RCC 7860 (cell line): ENCODE measurements at regions not wholly inside any gene's neighbourhood (a gene's known extent, or its start where the extent isn't known, plus 50 kb on each side); places are given as distances from the start of the nearest gene placed in this dataset.
"Not testable (repeated sequence)": the region's sequence is repeated elsewhere in the genome, so short reads cannot be mapped to it uniquely, and the experiment has no call there.

Experiments
- DNase-seq: peaks from one replicate; pipeline ENCODE4 v3.0.0-alpha.2; 2015; ENCODE audit warnings: low spot score
- FAIRE-seq: peaks from 2 replicates; lab custom pipeline; 2012; peaks lifted over from hg19 to GRCh38; lab: Jason Lieb, UNC

DNA sequence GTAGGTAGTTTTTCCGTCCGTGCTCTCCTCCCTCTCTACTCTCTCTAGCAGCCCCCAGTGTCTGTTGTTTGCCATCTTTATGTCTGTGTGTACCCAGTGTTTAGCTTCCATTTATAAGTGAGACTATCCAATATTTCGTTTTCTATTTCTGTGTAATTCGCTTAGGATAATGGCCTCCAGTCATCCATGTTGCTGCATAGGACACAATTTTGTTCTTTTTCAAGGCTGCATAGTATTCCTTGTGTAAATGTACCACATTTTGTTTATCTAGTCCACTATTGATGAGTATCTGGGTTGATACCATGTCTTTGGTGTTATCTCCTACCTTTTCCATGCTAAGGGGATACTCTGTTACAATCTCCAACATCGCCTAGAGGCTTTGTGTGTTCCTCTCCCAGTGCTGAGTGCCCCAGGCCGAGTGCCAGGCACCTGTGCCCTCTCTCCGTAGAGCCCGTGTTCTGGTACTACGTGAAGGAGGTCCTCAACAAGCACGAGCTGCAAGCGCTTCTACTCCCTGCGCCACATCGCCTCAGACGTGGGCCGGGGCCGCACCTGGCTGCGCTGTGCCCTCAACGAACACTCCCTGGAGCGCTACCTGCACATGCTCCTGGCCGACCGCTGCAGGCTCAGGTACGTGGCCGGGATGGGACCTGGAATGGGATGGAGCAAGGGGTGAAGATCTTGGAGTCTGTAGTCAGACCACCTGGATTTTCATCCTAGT, 51.0 kb downstream of the NPIPB11 start:
- not testable (repeated sequence) for DNase-seq, FAIRE-seq

DNA sequence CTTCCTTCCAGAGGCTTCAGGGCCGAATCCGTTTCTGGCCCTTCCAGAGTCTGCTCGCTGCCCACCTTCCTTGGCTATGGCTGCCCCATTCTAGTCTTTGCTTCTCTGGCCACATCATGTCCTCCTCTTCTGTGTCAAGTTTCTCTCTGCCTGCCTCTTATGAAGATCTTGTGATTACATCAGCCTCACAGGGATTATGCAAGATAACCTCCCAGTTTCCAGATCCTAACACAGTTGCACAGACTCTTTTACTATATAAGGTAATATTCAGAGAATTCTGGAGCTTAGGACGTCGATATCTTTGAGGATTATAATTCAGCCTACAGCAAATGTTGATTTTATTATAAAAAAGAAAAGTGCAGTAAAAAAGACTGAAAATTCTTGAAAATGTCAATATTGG, 52.1 kb downstream of the NPIPB11 start:
- DNase-seq, FAIRE-seq: not testable (repeated sequence)

GRCh38 chr16:29352617-29352999, 53.9 kb downstream of the NPIPB11 start:
- DNase-seq: peak; percentile 3
- FAIRE-seq: not testable (repeated sequence)

- FAIRE-seq (peak; percentile 83), DNase-seq (peak; percentile 45)
Observed at GRCh38 chr16:29351970-29352616, 54.4 kb downstream of the NPIPB11 start.

DNA sequence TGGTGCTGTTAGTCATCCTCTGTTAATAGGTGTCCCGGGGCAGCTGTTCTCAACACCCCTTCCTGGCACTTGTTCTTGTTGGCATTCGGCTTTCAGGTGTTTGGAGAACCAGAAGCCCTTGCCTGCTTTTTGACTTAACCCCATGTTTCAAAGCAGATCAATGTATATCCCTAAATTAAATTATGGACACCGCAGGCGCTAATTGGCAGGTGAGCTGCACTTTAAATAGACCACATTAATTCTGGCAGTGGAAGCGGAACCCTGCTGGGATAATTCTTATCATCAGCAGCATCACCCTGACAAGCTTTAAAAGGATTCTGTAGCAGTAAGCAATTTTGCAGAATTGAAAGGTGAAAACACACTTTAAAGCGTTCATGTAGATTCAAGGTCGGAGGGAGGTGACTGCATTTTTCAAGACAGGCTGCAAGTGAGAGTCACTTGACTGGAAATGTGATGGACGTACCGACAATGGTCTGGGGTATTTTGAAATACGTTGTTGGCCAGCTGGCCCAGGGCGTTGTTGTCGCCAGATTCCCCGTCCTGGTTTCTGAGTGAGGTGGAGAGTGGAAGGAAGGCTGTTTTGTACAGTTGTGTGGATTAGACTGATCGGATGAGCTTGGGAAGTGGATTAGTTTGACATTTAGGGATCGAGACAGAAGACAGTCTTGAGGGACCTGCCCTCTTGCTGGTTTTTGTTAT, 55.1 kb downstream of the NPIPB11 start:
- not testable (repeated sequence) for FAIRE-seq, DNase-seq

- peak; percentile 59 for FAIRE-seq
Observed at GRCh38 chr16:29349966-29350365, 56.5 kb downstream of the NPIPB11 start.

GRCh38 chr16:29348748-29349147, 57.8 kb downstream of the NPIPB11 start:
- FAIRE-seq, DNase-seq: not testable (repeated sequence)

More at GRCh38 chr16:29349966-29350365, 56.5 kb downstream of the NPIPB11 start:
- peak; percentile 44 for DNase-seq

DNA sequence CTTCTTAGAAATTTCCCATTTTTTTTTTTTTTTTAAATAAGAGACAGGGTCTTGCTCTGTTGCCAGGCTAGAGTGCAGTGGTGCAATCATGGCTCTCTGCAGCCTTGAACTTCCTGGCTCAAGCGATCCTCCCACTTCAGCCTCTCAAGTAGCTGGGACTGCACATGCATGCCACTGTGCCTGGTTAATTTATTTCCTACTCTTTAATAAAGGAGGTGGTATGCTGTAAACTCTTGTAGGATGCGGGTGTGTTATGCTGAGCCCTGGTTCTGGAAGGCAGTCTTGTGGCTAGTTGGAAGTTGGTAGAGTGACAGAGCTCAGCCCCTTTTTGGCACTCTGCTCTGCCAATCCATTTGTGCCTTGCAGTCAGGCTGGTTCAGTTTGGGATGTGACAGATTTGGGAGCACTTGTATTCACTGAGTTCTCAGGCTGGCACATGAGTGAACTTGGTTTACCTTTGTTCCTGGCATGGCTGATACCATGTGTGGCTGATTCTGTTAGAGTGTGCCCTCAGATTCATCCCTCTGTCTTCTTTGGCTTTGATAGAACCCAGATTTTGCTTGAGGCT, 58.3 kb downstream of the NPIPB11 start:
- not testable (repeated sequence) for DNase-seq, FAIRE-seq

GRCh38 chr16:29346796-29347580, 59.5 kb downstream of the NPIPB11 start:
- FAIRE-seq, DNase-seq: not testable (repeated sequence)

DNA sequence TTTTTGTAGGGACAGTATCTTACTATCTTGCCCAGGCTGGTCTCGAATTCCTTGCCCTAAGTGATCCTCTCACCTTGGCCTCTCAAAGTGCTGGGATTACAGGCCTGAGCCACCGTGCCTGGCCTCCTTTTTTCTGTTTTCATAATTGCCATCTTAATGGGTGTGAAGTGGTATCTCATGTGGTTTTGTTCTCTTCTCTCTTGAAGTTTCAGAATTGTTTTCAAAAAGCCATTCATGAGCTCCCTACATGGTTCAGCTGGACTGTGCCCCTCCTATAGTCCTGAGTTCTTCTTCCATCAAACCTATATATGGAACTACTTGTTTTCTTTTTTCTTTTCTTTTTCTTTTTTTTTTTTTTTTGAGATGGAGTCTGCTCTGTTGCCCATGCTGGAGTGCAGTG, 60.3 kb downstream of the NPIPB11 start:
- not testable (repeated sequence) for DNase-seq, FAIRE-seq

DNA sequence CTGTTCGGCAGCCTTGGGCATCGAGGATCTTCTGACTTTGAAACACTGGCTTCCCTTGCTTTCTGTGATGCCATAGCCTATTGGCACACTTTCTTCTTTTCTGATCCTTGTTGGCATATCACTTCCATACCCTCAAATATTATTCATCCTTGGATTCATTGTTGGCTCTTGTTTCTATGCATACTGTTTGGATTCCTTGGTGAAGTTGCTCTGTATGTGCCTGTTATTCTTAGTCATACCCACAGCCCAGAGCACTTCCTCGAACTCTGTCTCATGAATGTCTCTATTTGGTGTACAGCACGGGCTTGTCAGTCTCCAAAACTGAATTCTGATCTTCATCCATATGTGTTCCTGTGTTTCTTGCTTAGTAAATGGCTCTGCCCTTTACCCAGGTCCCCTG, 63.6 kb downstream of the NPIPB11 start:
- not testable (repeated sequence) for DNase-seq
- peak; percentile 31 for FAIRE-seq

DNA sequence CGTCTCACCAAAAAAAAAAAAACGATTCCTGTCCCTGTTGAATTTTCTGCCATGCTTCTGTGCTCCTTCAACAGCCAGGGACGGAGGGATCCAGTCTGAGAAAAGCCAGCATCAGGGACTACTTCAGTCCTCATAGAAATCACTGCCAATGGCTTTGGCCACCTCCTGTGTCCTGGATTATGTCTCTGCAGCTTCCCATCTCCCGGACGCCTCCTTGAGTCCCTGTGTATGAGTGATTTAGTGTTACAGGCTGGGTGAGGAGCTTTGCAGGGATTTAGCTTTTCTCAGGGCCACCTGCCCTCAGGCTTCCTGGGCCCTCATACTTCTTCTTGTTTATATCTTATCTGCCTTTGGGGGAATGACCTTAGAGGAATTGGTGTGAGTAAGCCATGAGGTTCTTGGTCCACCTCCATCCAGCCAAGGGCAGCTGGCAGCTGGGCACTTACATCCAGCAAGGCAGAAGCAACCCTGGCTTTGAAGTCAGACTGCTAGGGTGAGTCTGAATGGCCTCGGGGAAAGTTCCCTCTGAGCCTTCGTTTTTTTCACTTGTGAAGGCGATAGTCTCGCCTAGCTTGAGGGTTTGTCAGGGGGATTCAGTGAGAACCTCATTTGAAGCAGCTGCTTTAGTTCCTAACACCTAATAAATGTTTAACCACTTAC, 65.6 kb downstream of the NPIPB11 start:
- FAIRE-seq, DNase-seq: not testable (repeated sequence)

DNA sequence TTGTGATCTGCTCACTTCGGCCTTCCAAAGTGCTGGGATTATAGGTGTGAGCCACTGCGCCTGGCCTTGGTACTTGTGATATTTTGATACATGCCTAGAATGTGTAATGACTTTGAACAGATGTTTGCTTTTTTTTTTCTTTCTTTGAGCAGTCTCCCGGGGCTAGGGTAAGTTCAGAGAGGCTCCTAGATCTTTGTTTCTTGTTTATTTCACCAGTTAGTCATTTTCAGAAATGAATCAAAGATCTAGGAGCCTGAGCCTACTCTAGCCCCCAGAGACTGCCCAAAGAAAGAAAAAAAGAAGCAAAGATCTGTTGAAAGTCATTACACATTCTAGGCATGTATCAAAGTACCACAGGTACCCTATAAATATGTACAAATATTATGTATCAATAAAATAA, 66.3 kb downstream of the NPIPB11 start:
- DNase-seq, FAIRE-seq: not testable (repeated sequence)

DNA sequence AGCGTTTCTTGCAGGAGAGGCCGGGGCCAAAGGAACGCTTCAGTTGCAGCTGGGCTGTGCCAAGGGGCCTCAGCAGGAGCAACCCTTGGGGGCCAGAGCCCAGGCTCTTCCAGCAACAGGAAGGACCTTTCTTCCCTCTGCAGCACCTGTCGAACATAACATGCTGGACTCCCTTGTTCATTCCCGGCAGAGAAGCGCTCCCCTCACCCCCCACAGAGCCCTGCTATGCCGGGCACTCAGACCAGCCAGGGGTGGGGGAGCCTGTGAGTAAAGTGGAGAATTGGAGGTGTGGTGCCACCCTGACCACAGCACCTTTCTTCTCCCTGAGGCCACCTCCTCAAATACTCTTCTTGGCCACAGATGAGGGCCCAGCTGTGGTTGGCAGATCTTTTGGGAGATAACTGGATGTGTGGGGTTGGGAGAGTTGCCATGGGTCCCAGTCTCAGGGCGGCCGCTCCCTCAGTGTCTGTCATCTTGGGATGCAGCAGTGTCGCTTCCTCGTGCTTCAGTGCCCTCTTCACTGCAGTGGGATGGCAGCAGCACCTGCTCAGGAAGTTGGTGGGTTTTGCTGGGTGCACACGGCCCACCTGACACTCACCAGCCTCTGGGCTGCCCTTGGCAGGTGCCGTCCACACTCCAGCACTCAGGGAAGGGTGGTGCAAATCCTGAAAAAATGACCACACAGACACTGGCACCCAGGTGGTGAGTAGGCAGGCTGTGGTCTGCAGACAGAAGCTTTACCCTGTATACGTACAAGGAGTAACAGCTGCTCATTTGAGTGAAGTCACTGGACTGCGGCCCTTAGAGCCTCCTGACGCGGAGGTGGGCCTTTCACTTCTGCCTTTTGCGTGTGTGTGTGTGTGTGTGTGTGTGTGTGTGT, 67.5 kb downstream of the NPIPB11 start:
- FAIRE-seq, DNase-seq: not testable (repeated sequence)

- FAIRE-seq, DNase-seq: not testable (repeated sequence)
Observed at GRCh38 chr16:29337385-29337901, 69.1 kb downstream of the NPIPB11 start.

DNA sequence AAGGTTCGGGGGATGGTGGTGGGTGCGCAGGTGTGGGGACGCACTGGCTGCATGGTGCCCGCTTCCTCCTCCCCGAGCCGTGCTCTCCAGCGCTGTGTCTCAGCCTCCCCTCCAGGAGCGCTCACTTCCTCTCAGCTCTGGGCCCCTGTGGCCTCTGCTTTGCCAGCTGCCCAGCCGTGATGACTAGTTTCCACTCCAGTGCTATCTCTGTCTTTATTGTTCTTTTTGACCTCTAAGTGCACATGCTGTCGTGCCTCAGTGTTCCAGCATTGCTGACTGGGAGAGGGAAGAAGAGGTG, 71.0 kb downstream of the NPIPB11 start:
- not testable (repeated sequence) for FAIRE-seq, DNase-seq

- not testable (repeated sequence) for DNase-seq, FAIRE-seq
Observed at GRCh38 chr16:29334776-29335548, 71.5 kb downstream of the NPIPB11 start.
